ENCODE measurements at regions not wholly inside any gene's neighbourhood (a gene's known extent, or its start where the extent isn't known, plus 50 kb on each side); places are given as distances from the start of the nearest gene placed in this dataset.

DNA sequence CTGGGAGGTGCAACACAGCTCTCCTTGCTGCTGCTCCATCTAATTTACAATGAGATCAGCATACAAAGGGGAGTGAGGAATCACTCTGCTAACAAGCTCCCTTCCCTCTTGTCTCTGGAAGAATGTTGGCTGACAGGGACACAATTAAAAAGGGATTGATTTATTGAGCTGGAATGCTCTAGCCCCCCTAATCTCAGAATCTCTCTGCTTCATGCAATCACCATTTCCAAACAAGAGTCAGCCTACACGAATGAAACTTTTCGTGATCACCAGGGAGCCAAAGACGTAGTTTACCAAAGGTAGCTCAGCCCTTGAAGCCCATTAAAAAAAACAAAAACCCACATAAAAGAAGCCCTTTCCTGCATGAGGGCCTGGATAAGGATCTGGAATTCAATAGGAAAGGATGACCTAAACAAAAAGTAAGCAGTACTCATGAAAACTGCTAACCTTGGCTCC, 223.8 kb downstream of the C12orf75 start:
- Histone ChIP-seq H3K9ac (ENCODE audit: low read depth, low read length) (no peak overlapping the region), H3K36me3 (ENCODE audit: insufficient read depth, low read length) (no peaks in the 10 kb centered on the region), H3K4me1 (ENCODE audit: insufficient read depth, low read length) (peaks cover 13% of the 10 kb centered on the region)

DNA sequence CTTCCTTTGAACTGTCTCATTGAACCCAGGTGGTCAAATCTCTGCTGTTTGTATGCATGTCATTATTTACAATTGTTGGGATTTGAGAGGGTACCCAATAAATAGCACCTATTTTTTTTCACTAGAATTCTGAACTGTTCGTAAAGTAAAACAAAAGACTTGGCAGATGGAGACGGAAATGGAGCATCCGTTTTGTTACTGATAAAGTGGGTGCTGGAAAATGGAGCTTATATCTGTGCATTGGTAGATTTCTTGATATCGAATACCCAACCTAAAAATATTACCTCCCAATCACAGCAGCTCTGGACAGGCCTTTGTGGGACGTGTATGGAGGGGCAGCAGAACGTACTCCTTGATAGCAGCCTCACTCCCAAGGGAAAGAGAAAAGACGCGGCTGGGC, 224.4 kb downstream of the C12orf75 start:
- Histone ChIP-seq H3K9ac (ENCODE audit: low read depth, low read length) (no peak overlapping the region), H3K36me3 (ENCODE audit: insufficient read depth, low read length) (no peaks in the 10 kb centered on the region), H3K4me1 (ENCODE audit: insufficient read depth, low read length) (peaks cover 13% of the 10 kb centered on the region), H3K9me3 (ENCODE audit: control insufficient read depth, insufficient read depth, low read length) (no peaks in the 10 kb centered on the region)

More for the DNA sequence above, 223.8 kb downstream of the C12orf75 start:
- H3K9me3 ChIP-seq (ENCODE audit: control insufficient read depth, insufficient read depth, low read length) = no peaks in the 10 kb centered on the region

DNA sequence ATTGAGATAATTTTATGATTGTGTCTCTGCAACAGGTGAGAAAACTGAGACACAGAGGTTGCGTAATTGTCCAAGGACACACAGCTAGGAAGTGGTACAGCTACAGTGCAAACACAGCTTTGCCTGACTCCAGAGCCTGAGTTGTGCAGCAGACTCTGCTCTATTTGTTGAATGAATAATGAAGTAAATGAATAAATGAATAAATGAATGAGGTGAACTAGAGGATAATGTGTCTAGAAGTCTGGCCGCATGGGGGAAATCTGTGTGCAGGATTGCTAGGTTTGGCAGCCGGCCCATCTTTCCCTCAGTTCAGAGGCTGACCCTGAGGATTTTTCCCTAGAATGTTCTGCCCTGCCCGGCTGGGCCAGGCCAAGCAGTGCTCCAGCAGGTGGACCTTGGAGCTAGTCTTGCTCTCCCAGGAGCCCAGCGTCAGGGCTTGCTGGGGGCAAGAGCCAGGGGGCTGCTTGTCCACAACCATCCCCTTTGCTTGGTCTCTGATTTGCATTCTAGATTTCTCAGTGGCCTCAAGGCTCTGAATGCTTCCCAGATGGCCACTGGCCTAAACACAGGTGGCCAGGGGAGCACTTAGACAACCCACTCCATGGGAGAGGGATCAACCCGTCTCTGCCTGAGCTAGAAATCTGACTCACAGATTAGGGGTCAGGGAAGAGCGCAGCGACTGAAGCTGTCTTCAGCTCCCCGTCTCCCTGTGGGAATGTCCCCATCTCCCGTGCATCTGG, 225.2 kb downstream of the C12orf75 start:
- no peak overlapping the region for H3K9ac ChIP-seq (ENCODE audit: low read depth, low read length)
- no peaks in the 10 kb centered on the region for H3K9me3 ChIP-seq (ENCODE audit: control insufficient read depth, insufficient read depth, low read length)
- H3K36me3 ChIP-seq (ENCODE audit: insufficient read depth, low read length) = no peaks in the 10 kb centered on the region

DNA sequence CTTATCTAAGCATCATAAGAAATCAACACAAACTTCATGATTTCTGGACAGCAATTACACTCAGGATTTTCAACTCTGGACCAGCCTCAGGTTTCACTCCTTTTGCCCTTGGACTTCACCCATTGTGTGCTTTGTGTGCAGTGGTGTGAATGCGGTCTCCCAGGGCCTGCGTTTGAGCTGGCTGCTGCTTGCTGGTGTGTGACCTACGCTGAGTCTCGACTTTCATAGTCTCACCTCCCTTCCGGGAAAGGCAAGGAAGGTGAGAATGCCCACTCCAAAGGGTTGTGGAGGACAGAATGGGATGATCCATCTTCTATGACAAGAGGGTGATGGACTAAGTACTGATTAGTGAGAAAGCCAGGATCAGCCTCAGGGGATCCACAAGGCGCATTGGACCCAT, 228.8 kb downstream of the C12orf75 start:
- peaks cover 23% of the 10 kb centered on the region for H3K4me1 ChIP-seq (ENCODE audit: insufficient read depth, low read length)
- H3K9ac ChIP-seq (ENCODE audit: low read depth, low read length) = no peak overlapping the region
- no peaks in the 10 kb centered on the region for H3K9me3 ChIP-seq (ENCODE audit: control insufficient read depth, insufficient read depth, low read length)
- H3K36me3 ChIP-seq (ENCODE audit: insufficient read depth, low read length) = no peaks in the 10 kb centered on the region

More for the DNA sequence above, 225.2 kb downstream of the C12orf75 start:
- H3K4me1 ChIP-seq (ENCODE audit: insufficient read depth, low read length) = peaks cover 13% of the 10 kb centered on the region

DNA sequence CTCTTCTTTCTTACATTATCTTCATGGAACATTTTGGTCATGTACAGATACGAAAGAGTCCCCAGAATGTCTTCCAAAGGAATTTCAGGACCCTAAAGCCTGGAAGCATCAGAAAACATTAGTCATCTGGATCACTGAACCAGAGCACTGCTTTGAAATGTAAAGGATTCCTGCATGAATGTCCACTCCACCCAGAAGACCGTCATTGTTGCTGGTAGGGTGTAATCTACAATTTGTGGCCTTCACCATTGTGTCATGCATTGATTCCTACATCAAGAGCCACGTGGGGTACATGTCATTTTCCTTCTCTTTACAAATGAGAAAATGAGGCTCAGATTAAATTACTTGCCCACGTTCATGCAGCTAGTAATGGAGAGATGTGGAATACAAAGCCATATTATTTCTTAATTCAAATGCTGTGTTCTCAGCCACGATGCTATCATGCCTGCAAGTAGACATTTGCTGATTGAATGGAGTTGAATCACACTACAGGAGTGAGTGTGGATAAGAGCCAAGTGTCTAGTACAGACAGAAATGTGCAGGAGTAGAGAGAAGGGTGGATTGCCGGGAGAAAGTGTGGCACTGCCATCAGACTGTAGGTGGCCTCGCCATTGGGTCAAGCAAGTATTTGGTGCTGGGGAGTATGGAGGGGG, 231.2 kb downstream of the C12orf75 start:
- H3K4me1 ChIP-seq (ENCODE audit: insufficient read depth, low read length) = peaks cover 18% of the 10 kb centered on the region
- no peaks in the 10 kb centered on the region for H3K9me3 ChIP-seq (ENCODE audit: control insufficient read depth, insufficient read depth, low read length)
- H3K9ac ChIP-seq (ENCODE audit: low read depth, low read length) = no peak overlapping the region; the same call in 1 of the 2 replicates
- no peaks in the 10 kb centered on the region for H3K36me3 ChIP-seq (ENCODE audit: insufficient read depth, low read length)

DNA sequence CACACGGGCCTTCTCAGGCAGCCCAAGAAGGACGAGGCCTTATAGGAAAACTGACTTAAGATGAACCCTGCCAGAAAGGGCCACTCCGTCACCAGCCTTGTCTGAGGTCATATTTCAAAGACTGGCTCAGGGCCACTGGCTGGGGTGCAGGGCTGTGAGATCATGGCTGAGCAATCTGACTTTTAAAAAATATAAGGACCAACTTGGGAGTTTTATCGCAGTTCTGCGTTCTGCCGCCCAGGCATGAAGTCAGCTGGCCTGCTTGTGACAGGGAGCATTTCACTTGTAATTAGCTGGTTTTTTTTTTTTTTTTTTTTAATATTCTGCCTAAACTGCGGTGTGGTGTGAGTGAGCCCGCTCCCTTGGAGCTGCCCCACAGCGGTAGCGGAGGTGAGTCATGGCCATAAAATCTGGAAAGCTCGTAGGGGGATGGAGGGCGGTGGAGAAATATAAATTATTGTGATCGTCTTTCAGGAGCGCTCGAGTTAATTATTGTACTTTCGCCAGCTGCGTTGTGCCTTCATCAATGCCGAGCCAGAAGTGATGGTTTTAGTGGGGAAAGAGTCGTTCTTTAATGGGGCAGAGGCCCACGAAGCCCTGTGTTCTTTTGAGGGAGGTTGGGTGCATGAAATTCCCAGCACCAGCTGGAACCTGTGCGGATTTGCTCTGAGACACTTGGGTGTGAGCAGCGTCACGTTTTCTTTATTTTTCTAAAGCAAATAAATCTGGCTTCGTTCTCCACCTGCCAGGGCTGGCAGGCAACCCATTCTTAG, 231.9 kb downstream of the C12orf75 start:
- H3K9me3 ChIP-seq (ENCODE audit: control insufficient read depth, insufficient read depth, low read length) = no peaks in the 10 kb centered on the region
- peak overlapping the region; percentile 53 for H3K9ac ChIP-seq (ENCODE audit: low read depth, low read length)
- no peaks in the 10 kb centered on the region for H3K36me3 ChIP-seq (ENCODE audit: insufficient read depth, low read length)
- peaks cover 18% of the 10 kb centered on the region for H3K4me1 ChIP-seq (ENCODE audit: insufficient read depth, low read length)

DNA sequence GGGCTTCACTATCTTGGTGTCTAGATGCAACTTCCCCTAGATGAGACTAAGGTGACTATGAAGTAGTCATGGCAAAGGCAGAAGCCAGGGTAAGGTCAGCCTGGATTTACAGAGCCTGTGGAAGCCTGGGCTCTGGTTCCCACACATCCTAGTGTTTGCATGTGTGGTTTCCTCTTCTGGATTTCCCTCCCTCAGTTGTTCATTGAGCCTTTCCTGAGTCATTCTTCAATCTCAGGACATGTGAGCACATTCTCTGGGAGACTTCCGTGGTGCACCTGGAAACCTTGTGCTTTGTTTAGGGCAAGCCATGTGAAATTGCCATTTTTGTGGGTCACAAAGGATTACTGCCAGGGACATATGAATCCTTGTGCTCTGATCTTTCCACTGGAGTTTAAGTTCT, 236.6 kb downstream of the C12orf75 start:
- Histone ChIP-seq H3K9me3 (ENCODE audit: control insufficient read depth, insufficient read depth, low read length) (no peaks in the 10 kb centered on the region), H3K36me3 (ENCODE audit: insufficient read depth, low read length) (no peaks in the 10 kb centered on the region), H3K9ac (ENCODE audit: low read depth, low read length) (no peak overlapping the region), H3K4me1 (ENCODE audit: insufficient read depth, low read length) (peaks cover 6% of the 10 kb centered on the region; the same call in 1 of the 2 replicates)

DNA sequence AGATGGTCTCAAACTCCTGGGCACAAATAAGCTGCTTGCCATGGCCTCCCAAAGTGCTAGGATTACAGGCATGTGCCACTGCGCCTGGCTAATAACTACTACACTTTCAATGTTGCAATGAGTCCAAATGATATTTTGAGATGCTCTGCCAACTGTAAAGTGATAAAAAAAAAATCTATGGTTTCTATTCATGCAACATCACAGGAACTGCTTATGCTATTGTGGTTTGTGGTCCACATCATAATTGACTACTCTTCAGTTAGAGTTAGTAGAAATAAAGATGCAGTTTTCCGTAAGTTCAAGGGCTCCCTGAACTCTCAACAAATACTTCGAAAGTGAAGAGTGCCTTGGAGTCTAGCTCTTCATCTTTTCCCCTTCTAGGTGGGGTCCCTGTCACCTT, 239.4 kb downstream of the C12orf75 start:
- no peaks in the 10 kb centered on the region for H3K36me3 ChIP-seq (ENCODE audit: insufficient read depth, low read length)
- H3K9ac ChIP-seq (ENCODE audit: low read depth, low read length) = no peak overlapping the region
- no peaks in the 10 kb centered on the region; the same call in 1 of the 2 replicates for H3K9me3 ChIP-seq (ENCODE audit: control insufficient read depth, insufficient read depth, low read length)
- H3K4me1 ChIP-seq (ENCODE audit: insufficient read depth, low read length) = no peaks in the 10 kb centered on the region

DNA sequence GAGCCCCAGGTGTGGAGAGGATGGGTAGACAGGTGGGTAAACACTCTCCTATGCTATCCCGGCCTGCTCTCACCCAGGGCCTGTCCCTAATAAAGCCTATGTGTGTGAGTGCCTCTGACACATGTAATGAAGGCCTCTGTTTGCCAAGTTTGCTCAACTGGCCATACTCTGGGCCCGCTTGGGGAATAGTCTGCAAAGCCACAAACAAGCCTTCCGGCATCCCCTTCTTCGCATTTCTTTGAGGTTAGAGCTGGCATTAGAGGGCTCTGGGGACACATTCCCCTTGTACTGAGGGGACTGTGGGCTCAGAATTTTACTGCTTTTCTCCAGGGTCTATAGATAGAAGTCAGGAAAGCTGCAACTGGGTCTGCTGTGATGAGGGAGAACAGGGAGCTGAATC, 240.5 kb downstream of the C12orf75 start:
- H3K4me1 ChIP-seq (ENCODE audit: insufficient read depth, low read length) = no peaks in the 10 kb centered on the region
- no peaks in the 10 kb centered on the region; the same call in 1 of the 2 replicates for H3K9me3 ChIP-seq (ENCODE audit: control insufficient read depth, insufficient read depth, low read length)
- no peak overlapping the region for H3K9ac ChIP-seq (ENCODE audit: low read depth, low read length)
- H3K36me3 ChIP-seq (ENCODE audit: insufficient read depth, low read length) = no peaks in the 10 kb centered on the region

DNA sequence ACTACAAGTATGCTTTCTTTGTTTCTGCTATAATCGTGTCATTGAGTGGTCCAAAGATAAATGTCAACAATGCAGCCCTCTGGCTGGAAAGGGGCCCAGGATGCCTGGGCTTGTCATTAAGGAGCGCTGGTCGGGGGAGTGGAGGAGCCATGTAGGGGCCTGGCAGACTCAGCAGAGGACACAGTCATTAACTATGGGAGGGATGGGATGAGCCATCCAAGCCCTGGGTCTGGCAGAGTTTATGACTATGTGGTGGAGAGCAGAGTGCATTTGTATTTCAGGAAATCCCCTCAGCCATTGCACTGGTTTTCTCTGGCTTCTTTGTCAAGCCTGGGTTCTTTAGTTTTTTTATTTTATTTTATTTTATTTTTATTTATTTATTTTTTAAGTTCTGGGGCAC, 243.1 kb downstream of the C12orf75 start:
- H3K9me3 ChIP-seq (ENCODE audit: control insufficient read depth, insufficient read depth, low read length) = no peaks in the 10 kb centered on the region; the same call in 1 of the 2 replicates
- H3K36me3 ChIP-seq (ENCODE audit: insufficient read depth, low read length) = no peaks in the 10 kb centered on the region
- no peak overlapping the region for H3K9ac ChIP-seq (ENCODE audit: low read depth, low read length)
- no peaks in the 10 kb centered on the region for H3K4me1 ChIP-seq (ENCODE audit: insufficient read depth, low read length)

DNA sequence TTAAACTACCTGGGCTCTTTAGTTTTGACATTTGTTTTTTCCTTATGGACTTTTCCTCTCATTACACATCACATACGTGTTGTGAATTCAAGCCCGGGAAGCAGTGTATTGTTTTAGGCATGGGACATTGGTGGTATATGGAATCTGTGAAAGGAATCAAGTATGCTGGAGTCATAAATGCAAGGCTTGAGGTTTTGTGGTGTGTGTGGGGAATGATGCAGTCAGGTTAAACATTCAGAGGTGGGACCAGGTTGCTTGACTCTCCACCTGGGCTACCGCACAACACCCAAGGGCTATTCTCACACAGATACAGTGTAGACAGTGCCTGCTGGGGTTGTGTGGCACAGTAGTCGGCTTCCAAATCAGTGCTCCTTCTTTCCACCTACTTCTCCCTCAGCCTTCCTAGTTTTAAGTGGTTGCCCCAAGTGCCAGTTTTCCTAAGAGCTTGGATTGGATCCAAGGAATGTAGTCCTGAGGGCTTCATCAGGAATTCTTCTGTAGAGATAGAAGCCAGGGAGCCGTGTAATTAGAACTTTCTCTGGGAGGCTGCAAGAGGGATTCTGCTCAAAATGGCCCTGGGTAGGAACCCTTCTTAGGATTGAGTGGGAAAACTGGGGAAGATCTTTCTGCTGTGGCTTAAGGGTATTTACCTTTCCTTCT, 243.7 kb downstream of the C12orf75 start:
- no peaks in the 10 kb centered on the region for H3K36me3 ChIP-seq (ENCODE audit: insufficient read depth, low read length)
- no peaks in the 10 kb centered on the region for H3K4me1 ChIP-seq (ENCODE audit: insufficient read depth, low read length)
- no peaks in the 10 kb centered on the region; the same call in 1 of the 2 replicates for H3K9me3 ChIP-seq (ENCODE audit: control insufficient read depth, insufficient read depth, low read length)
- H3K9ac ChIP-seq (ENCODE audit: low read depth, low read length) = no peak overlapping the region

DNA sequence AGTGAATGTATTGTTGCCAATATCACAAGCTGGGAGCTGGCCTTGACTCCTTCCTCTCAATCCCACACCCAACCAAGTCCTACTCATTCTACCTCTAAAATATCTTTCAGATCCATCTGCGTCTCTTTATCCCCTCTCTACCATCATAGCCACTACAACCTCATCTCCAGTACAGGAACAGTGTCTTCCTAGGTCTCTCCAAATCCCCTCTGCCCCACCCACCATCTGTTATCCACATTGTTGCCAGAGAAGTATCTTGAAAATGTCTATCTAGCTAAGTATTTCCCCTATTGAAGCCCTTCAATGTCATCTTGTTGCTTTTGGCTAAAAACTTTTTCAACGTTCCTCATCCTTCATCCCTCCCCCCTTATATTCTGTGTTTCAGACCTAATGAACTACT, 244.7 kb downstream of the C12orf75 start:
- H3K4me1 ChIP-seq (ENCODE audit: insufficient read depth, low read length) = no peaks in the 10 kb centered on the region
- no peaks in the 10 kb centered on the region; the same call in 1 of the 2 replicates for H3K9me3 ChIP-seq (ENCODE audit: control insufficient read depth, insufficient read depth, low read length)
- H3K36me3 ChIP-seq (ENCODE audit: insufficient read depth, low read length) = no peaks in the 10 kb centered on the region
- H3K9ac ChIP-seq (ENCODE audit: low read depth, low read length) = no peak overlapping the region

DNA sequence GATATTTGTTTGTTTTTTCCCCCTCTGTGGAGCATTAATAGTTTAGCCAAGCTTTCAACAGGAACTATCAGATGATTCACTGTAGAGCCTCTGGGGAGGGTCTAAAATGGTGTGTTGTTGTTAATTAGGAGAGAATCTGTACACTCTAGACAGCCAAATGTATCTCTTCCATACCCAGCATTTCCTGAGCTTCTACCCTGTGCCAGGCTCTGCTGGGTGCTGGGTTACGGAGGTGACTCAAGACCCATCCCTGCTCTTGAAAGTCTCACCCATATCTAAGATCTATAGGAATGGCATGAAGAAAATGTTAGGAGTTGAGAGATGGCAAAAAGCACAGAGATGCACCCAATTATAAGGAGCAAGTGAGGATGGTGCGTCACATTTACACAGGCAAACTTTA, 245.8 kb downstream of the C12orf75 start:
- Histone ChIP-seq H3K9ac (ENCODE audit: low read depth, low read length) (no peak overlapping the region), H3K9me3 (ENCODE audit: control insufficient read depth, insufficient read depth, low read length) (no peaks in the 10 kb centered on the region; the same call in 1 of the 2 replicates), H3K36me3 (ENCODE audit: insufficient read depth, low read length) (no peaks in the 10 kb centered on the region), H3K4me1 (ENCODE audit: insufficient read depth, low read length) (no peaks in the 10 kb centered on the region)

DNA sequence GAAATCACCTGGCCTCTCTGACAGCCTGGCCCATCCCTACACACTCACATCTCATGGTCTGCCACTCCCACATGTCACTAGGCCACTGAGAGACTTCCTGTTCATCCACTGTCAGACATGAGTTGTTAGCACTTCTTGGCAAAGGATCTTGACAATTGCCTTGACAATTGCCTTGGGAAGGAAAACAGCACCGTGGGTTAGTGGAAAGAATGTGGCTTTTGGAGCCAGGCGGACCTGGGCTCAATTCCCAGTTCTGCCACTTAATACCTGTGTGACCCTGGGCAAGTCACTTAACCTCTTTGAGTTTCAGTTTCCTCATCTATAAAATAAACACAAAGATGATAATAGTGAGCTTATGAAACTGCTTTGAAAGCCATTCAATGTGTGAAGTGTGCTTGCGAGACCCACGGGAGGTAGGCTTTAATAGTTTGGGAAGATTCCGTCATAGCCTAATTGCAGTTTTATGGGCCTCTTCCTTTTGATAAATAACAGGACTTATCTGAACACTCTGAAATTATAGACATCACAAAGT, 250.4 kb downstream of the C12orf75 start:
- Histone ChIP-seq H3K4me1 (ENCODE audit: insufficient read depth, low read length) (no peaks in the 10 kb centered on the region), H3K9me3 (ENCODE audit: control insufficient read depth, insufficient read depth, low read length) (no peaks in the 10 kb centered on the region), H3K36me3 (ENCODE audit: insufficient read depth, low read length) (no peaks in the 10 kb centered on the region), H3K9ac (ENCODE audit: low read depth, low read length) (no peak overlapping the region)

Data from ES-I3 (cell line).